ENCODE measurements at regions not wholly inside any gene's neighbourhood (a gene's known extent, or its start where the extent isn't known, plus 50 kb on each side); places are given as distances from the start of the nearest gene placed in this dataset.

DNA sequence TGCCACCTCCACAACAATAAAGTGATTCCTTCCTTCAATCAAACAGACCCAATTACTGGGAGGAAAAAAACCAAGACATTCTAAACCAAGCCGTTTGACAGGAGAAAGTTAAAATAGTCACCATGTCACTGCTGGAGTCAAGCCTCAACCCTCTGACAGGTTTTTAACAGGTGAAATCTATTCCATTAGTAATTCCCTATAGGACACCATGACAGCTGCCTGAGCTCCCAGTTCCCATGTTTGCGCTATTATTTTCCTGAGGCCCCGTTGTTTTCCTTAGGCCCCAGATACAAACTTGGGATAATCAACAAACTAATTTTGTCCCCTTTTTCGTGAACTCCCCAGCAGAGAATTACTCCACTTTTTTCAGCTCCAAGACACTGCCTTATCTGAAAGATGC is 113.9 kb downstream of the ARL5B start:
- Histone ChIP-seq H3K27ac (no peak overlapping the region), H3K36me3 (no peaks in the 10 kb centered on the region), H3K4me3 (no peak overlapping the region), H3K4me1 (no peaks in the 10 kb centered on the region), H3K9me3 (peaks cover 0 to 6% (median 0%) of the 10 kb centered on the region in 12 donors), H3K27me3 (no peaks in the 10 kb centered on the region)
- DNase-seq = no peak
- TF ChIP-seq, protein P1, sequence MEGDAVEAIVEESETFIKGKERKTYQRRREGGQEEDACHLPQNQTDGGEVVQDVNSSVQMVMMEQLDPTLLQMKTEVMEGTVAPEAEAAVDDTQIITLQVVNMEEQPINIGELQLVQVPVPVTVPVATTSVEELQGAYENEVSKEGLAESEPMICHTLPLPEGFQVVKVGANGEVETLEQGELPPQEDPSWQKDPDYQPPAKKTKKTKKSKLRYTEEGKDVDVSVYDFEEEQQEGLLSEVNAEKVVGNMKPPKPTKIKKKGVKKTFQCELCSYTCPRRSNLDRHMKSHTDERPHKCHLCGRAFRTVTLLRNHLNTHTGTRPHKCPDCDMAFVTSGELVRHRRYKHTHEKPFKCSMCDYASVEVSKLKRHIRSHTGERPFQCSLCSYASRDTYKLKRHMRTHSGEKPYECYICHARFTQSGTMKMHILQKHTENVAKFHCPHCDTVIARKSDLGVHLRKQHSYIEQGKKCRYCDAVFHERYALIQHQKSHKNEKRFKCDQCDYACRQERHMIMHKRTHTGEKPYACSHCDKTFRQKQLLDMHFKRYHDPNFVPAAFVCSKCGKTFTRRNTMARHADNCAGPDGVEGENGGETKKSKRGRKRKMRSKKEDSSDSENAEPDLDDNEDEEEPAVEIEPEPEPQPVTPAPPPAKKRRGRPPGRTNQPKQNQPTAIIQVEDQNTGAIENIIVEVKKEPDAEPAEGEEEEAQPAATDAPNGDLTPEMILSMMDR (IDR thresholded peaks at IDR 0.05) = no peak
- WGBS, 4 donors = 80 to 89% (median 86%) methylated on average over 4 of the region's 4 CpGs
- intact Hi-C loops (cut with DNase I) = no loop called here
- ATAC-seq = no peak

DNA sequence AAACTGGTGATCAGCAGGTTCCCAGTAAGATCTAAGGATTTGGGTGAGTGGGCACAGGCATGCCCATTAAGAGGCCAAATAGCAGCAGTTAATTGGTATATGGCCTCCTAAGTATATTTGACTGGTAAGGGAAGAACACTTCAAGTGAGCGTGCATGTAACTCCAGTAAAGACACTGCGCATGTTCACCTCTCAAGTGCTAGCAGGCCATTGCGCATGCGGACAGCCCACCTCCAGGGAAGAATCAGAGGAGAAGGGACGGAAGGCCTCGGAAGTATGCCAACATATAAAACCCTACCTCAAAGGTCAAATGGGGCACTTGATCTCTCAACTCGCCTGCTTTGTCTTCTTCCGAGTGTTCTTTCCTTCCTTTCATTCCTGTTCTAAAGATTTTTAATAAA is 118.0 kb downstream of the ARL5B start:
- 87 to 95% (median 94%) methylated on average over 8 of the region's 8 CpGs for WGBS, 4 donors

DNA sequence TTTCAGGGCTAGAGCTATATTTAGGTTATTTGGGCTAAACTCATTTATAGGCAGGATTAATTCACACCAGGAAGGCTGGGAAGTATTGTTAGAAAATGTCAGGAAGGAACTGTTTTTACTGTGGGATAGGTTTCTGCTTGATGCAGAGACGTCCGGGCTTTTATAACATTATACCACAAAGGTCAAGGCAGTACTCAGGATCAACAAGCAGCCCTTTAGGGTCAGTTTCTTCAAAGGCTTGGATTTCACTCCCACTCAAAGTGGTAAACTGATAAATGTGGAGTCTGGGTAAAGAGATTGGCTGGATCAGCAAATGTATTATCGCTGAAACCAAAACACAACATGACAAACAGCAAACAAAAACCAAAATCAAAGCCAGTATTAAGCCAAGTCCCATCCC is 127.2 kb downstream of the ARL5B start:
- DNase-seq = no peak

More for the DNA sequence above, 118.0 kb downstream of the ARL5B start:
- Histone ChIP-seq H3K4me3 (no peak overlapping the region), H3K36me3 (no peaks in the 10 kb centered on the region), H3K27ac (no peak overlapping the region), H3K27me3 (no peaks in the 10 kb centered on the region), H3K9me3 (peaks cover 0 to 4% (median 0%) of the 10 kb centered on the region in 12 donors), H3K4me1 (no peaks in the 10 kb centered on the region)
- DNase-seq = no peak
- intact Hi-C loops (cut with DNase I) = no loop called here
- no peak for ATAC-seq
- TF ChIP-seq POLR2A (IDR thresholded peaks at IDR 0.05) = no peak
- TF ChIP-seq, protein P1 (IDR thresholded peaks at IDR 0.05) = no peak

DNA sequence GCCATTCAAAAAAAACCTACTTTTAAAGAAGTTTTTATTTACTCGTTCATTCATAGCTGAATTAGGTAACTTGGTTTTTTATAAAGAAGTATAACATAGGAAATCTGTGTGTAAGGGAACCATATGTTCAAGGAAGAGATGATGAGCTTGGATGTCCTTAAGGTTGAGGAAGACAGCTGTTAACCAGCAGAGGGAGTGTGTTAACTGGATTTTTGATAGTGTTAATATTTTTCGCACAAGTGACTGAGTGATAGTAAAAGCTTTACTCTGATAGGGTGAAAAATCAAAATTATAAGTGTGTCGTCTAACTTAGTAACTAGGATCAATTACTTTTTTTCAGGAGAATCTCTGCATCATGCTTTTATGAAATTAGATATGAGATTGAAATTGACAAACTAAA is 134.7 kb downstream of the ARL5B start:
- WGBS, 4 donors = 40 to 45% (median 43%) methylated on average over 3 of the region's 3 CpGs
- Histone ChIP-seq H3K27me3 (no peaks in the 10 kb centered on the region), H3K27ac (no peak overlapping the region), H3K4me1 (no peaks in the 10 kb centered on the region), H3K9me3 (peaks cover 0 to 6% (median 0%) of the 10 kb centered on the region in 12 donors), H3K4me3 (no peak overlapping the region), H3K36me3 (no peaks in the 10 kb centered on the region)
- intact Hi-C loops (cut with DNase I) = no loop called here
- DNase-seq = no peak
- no peak for TF ChIP-seq POLR2A (IDR thresholded peaks at IDR 0.05)
- TF ChIP-seq, protein P1 (IDR thresholded peaks at IDR 0.05) = peak in 9 of 12 donors; percentile 7 to 47 (median 20)
- no peak for ATAC-seq

More for the DNA sequence above, 127.2 kb downstream of the ARL5B start:
- intact Hi-C loops (cut with DNase I) = no loop called here
- TF ChIP-seq, protein P1 (IDR thresholded peaks at IDR 0.05) = no peak
- TF ChIP-seq POLR2A (IDR thresholded peaks at IDR 0.05) = no peak
- Histone ChIP-seq H3K9me3 (peaks cover 0 to 15% (median 4%) of the 10 kb centered on the region in 12 donors), H3K4me1 (peaks cover 0 to 3% (median 0%) of the 10 kb centered on the region in 12 donors), H3K27me3 (no peaks in the 10 kb centered on the region), H3K27ac (peak overlapping the region in 2 of 12 donors; percentile 20 to 37), H3K4me3 (no peak overlapping the region), H3K36me3 (no peaks in the 10 kb centered on the region)
- peak in 1 of 4 donors; percentile 45 for ATAC-seq
- WGBS, 4 donors = 48 to 59% (median 56%) methylated on average over 3 of the region's 3 CpGs

All from heart left ventricle (tissue), 16 donors.